ENCODE measurements at regions not wholly inside any gene's neighbourhood (a gene's known extent, or its start where the extent isn't known, plus 50 kb on each side); places are given as distances from the start of the nearest gene placed in this dataset.

DNA sequence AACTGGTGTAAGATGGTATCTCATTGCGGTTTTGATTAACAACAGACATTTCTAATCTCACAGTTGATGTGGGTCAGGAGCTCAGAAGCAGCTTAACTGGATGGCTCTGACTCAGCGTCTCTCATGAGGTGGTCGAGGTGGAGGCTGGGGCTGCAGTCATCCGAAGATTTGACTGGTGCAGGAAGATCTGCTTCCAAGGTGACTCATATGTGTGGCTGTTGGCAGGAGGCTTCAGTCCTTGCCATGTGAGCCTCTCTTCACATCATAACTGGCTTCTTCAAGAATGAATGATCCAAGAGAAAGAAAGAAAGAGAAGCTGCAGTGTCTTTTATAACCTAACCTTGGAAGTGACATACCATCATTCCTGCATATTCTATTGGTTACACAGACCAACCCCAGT, 376.1 kb downstream of the SEC14L1 start:
- TF ChIP-seq, protein P1, sequence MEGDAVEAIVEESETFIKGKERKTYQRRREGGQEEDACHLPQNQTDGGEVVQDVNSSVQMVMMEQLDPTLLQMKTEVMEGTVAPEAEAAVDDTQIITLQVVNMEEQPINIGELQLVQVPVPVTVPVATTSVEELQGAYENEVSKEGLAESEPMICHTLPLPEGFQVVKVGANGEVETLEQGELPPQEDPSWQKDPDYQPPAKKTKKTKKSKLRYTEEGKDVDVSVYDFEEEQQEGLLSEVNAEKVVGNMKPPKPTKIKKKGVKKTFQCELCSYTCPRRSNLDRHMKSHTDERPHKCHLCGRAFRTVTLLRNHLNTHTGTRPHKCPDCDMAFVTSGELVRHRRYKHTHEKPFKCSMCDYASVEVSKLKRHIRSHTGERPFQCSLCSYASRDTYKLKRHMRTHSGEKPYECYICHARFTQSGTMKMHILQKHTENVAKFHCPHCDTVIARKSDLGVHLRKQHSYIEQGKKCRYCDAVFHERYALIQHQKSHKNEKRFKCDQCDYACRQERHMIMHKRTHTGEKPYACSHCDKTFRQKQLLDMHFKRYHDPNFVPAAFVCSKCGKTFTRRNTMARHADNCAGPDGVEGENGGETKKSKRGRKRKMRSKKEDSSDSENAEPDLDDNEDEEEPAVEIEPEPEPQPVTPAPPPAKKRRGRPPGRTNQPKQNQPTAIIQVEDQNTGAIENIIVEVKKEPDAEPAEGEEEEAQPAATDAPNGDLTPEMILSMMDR (conservative IDR thresholded peaks at IDR 0.05): no peak
- no peak for TF ChIP-seq EZH2 (IDR thresholded peaks at IDR 0.05; ENCODE audit: low read depth)
